Kidney capillary endothelial cell (primary cell): ENCODE measurements at regions not wholly inside any gene's neighbourhood (a gene's known extent, or its start where the extent isn't known, plus 50 kb on each side); places are given as distances from the start of the nearest gene placed in this dataset.

ENCODE experiments used
- DNase-seq: peaks from one replicate; pipeline ENCODE4 v3.0.0-alpha.2; 2018; ENCODE audit warnings: low spot score

DNA sequence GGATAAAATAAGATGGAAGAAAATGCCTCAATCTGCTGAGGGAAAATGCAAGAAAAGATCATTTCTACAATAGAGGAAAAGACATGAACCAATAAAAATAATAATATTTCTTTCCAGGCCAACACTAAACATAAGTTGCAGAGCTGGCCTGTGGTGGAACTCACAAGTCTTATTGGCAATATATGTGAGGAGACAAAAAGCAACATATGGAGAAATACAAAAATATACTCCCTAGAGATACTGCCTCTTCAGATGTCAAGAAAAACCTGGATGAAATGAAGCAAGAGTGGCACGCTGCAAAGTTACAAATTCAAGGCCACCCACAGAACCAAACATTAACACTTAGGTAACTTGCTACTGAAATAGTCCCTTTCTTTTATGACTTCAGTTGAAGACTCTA is 264.9 kb upstream of the FMN2 start:
- DNase-seq: no peak

DNA sequence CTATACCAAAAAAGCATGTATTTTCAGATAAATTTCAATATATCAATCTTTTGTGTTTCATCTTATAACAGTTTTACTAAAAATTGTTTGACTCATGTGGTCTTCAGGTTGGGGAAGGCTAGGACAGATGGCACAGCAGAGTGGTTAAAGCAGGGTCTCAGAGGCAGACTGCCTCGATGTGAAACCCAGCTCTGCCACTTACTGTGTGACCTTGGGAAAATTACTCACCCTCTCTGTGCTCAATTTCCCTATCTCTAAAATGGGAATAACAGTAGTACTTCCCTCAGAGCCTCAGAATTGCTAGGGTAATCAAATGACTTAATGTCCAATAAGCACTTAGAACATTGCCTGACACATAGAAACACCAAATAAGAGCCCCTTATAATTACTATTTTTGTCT is 262.1 kb upstream of the FMN2 start:
- no peak for DNase-seq

DNA sequence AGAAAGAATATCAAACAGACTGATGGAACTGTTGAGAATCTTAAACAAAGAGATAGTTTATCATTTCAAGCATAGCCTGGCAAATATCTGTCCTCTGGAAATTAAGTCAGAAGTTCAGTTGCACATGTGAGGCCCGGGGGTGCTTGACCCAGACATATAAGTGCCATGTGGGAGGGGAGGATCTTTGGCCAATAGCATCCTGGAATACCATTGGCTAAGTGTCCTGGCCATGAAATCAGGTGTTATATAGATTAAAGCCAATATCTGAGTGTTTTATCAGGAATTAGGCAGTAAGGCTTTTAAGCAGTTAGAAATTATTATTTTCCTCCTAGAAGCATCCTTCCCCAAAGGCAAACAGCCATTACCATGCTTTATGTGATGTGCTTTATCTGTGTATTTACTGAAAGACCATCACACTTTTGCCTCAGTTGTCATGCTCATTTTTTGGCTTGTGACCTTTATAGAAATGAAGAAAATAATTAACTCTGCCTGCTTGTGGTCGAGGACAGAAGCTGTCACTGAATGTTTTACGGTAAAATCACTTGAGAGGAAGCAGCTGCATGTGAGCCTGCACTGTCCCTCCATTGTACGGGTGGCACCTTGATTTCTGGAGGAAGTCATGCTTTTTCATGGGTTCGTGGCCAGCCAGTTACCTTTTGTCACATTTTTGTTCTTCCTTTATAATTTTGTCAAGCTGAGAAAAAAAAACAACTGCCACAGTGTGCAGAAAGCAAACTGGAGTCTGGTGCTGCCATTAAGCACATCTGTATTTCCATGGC is 259.9 kb upstream of the FMN2 start:
- DNase-seq: no peak

DNA sequence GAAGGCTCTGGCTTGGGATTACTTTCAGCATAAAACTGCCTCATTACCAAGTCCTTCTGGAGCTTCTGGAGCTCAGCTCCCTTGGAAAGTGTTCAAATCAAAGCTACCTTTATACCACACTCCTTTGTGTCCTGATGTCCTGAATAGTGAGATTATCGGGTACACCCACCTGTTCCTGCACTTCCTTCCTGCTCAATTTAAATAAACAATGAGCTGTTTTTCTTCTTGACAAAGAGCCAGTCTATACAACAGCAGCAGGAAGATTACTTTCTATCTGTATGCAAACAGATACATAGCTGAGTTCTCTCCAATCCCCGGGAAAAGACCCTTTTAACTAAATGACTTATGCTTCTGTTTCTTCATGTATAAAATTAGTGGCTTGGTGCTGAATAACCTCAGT is 258.0 kb upstream of the FMN2 start:
- DNase-seq: peak; percentile 25

DNA sequence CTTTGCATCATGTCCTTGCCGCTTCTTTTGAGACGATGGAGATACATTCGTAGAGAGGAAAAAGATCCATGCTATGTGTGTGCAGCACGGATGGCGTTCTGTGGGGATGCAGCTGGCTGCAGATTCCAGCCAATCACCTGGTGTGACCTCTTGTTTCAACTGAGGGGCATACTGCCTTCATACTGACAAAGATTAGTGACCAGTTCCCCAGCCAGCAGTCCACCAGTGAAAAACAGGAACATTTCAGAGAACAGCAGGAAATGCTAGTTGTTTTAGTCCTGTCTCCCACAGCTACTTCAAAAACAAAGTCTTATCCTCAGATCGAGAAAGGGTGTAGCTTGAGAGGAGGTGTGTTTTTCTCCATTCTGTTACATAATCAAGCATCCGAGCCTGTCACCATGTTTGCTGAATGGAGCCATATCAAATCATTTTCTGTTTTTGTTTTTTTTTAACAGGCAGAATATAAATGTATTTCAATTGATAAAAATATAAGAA is 255.7 kb upstream of the FMN2 start:
- no peak for DNase-seq

DNA sequence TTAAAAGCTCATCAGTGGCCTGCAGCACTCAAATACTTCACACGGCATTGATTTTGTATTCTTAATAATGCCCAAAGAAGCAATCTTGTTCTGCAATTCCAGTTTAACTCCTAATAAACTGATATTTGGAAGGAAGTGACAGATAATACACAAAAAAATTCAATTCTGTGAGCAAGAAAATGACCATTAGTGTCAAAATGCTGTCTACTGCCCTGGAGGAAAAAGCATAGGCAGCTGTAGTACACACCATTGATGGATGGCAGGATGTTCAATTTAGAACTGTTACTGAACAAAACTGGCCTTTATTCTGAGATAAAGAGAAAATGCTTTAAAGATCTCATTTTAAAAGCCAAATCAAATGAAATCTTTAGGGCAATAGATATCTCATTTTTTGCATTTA is 251.3 kb upstream of the FMN2 start:
- DNase-seq: no peak

DNA sequence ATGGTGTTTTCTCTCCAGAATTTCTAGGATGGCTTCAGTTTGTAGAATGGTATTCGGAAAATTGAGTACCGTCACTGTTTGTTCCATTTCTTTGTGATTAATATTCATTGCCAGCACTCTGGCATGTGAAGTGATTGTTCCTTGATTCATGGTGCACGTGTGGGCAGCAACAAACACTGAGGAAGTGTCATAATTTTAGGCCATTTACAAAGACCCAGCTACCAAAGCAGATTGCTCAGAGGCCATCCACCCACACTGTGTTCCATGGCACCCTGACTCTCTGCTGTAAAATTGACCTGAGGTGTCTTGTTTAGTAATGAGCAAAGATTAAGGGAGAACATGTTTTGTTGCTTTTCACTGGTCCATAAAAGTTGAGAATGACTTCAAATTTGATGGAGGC is 250.9 kb upstream of the FMN2 start:
- no peak for DNase-seq

DNA sequence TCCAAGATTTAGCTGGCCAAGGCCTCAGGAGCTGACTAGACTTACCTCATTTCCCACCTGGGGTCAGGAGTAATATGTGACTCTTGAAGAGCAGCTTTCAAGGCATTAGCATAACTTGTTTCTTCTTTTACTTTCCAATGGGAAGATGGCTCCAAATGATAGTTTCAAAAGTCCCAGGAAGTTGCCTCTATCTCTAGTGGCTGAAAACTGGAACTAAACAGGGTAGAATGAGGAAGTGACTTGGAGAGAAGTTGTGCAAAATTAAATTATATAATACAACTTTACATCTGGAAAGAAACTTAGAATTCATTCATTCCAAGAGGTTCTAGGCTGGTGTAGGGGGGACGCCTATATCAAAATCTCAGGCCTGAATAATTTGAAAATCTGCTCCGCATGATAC is 250.1 kb upstream of the FMN2 start:
- no peak for DNase-seq

DNA sequence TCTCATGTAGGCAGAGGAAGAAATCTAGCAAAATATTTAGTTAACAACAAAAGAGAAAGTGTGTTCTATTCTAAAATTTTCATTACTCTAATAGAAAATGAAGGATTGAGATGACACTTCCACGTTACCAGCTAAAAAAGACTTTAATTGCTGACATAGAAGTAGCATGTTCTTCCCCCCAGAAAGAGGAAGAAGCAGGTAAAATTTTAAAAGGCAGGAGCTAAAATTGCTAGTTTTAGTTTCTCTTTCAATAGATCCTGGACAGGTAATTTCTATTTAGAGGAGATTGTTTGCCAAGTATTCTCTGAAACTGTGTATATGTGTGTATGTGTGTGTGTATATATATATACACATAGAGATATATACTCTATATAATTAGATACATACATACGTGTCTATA is 248.1 kb upstream of the FMN2 start:
- no peak for DNase-seq

DNA sequence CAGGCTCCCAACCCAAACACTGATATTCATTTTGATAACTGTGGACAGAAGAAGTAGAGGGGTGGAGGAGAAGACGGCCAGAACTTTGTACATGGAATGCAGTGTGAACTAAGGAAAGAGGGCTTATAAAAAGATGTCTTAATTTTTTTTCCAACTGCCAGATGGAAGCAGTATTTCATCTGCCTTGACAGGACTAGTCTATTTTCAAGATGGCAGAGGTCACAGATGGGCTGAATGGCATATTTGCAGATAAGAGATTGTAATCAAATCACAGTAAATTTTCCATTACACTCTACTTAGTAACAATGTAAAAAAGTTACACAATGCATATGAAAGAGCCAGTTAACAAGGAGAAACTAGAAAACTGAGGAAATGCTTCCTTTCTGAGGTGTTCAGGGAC is 246.8 kb upstream of the FMN2 start:
- DNase-seq: no peak

DNA sequence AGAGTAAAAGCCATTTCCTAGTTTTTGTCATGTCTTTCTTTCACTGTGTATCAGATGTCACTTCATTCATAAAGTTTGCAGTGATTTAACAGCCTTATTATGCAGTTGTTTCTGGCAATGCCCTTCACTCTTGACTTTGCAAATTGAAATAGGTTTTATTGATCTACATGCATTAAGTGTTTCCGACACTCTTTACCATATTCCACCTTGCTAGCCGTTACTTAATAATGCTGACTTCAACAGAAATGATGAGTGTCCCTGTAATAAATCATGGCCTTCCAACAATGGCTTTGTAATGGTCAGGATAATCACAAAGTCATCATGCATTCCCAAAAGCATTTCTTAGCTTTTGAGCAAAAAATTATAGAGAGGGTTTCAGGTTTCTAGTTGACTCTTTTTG is 236.8 kb upstream of the FMN2 start:
- no peak for DNase-seq

DNA sequence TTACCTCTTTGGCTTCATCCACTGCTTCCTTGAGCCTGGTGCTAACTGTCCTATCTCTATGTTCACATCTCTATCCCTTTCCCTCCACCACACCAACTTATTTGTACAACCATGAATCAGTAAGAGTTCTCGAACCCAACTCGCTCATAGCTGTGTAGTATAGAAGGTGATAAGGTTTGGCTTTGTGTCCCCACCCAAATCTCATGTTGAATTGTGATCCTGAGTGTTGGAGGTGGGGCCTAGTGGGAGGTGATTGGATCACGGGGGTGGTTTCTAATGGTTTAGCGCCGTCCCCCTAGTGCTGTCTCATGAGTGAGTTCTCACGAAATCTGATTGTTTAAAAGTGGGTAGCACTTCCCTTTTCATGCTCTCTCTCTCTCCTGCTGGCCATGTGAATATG is 235.6 kb upstream of the FMN2 start:
- DNase-seq: no peak

DNA sequence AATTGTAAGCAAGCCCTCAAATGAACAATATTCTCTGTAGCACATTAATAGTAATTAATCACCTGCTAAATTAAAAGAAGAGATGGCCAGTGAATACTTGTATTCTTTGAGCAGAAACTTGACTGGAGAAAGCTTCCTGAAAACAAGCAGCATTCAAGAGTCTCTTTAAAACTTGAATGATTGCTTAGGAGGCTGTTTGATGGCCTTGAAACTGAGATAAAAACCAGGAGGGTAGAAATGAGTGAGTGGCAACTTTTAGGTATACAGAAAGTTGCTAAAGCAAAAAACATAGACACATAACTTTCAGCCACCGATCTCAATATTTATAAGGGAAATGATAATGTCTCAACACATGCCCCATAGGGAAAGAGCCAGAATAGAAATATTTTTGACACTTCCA is 234.8 kb upstream of the FMN2 start:
- DNase-seq: no peak

DNA sequence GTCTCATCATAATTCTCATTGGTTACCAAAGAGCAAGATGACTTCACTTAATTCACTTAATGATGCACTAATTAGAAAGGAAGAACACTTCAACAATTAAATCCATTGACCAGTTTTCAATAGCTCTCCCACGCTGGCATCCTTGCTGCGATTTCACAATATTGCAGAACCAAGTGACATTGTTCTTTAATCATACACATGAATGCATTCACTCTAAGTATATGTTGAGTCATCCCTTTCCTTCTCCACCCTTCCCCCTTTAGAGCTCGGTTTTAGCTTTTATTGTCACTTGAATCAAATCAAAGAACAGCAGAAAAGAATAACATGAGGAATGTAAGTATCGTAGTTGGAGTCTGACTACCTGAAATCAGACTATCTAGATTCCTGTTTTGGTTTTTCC is 233.6 kb upstream of the FMN2 start:
- DNase-seq: peak; percentile 58

DNA sequence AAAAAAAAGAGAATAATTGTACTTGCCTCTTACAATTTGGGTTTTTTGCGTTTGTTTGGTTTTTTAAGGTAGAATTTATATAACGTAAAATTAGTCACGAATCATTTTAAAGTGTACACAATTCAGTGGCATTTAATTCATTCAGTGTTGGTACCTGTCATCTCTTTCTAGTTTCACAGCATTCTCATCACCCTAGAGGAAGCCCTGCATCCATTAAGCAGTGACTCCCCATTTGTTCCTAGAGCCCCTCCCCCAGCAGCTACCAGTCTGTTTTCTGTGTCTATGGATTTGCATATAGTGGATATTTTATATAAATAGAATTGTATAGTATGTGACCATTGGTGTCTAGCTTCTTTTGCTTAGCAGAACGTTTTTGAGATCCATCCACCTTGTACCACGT is 233.2 kb upstream of the FMN2 start:
- DNase-seq: no peak

DNA sequence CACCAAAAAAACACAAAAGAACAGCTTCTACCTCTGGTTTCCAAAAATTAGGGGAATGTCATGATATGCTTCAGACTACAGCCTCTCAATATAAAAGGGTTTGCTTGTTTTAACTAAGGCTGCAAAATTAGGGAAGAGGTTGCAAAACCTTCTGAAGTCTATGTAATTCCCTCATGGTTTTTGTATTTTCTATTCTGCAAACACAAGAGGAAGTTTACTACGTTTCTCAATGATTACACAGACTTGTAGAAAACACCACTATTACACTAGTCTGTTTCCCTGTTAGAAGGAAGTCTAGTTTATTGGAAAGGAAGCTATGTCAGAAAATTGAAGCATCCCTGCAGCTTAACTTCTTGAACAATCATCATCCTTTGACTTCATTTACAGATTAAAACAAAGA is 229.7 kb upstream of the FMN2 start:
- DNase-seq: no peak

DNA sequence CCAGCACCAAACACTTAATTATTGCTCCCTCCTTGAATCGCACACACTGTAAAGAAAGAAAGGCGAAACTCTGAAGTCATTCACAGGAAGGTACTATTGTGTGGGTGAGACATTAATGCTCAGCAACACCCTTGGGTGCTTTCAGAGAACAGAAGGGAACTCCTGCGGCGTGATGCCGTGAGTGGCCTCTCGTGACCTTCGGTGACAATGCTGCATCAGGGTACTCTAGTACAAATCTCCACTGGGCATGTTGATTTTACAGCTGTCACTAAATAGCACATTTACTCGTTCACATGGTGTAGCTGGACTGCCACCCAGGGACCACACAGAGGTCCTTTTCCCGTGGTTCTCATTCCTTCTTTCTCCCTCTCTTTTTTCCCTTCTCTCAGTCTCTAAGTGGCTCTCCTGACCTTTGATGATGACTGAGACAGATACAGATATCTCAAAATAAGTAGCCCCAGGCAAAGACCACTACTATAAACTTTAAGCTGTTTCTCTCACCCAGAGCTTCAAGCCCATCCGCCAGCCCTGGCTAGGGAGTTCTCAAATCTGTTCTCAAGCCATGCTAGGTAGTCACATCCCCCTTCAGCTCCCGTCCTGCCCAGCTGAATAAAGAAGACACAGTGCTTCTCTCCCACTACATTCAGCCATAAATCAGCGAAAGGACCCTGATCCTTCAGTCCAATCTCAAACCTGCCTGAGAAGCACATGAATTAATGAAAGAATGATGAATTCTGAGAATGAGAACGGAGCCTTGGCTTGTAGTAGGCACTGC is 223.4 kb upstream of the FMN2 start:
- no peak for DNase-seq

DNA sequence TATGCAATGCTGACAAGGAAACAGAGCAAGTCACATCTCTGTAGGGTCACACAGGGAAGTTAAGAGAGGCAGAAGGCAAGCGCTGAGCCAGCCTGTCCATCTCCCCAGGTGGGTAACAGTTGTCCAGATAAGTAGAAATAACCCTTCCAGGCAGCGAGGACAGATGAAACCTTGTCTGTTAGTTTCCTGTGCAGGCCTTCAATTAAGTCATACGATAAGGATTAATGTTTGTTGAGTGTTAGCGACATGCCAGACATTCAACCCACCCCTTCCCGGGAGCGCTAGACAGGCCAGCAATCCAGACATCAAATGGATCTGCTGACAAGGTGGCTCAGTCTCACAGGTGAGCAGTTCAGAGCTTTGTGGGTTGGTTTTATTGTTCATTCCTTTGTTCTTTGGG is 221.5 kb upstream of the FMN2 start:
- DNase-seq: no peak

DNA sequence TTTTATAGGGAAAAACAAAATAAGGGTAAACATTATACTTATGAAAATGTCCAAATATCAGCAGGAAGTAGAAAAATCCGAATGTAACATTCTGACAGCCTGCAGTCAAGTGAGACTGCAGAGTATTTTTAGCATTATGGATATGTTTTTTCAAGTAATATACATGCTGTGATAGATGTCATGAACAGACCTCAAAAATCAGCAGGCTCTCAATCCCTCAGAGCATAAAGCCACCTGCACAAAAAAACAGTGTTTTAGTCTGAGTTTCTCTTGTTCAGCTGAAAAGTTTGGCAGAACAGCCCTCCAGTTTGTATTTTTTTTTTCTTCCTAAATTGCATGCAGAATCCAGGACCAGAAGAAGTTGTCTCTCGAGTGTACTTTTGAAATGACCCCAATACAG is 219.1 kb upstream of the FMN2 start:
- no peak for DNase-seq

DNA sequence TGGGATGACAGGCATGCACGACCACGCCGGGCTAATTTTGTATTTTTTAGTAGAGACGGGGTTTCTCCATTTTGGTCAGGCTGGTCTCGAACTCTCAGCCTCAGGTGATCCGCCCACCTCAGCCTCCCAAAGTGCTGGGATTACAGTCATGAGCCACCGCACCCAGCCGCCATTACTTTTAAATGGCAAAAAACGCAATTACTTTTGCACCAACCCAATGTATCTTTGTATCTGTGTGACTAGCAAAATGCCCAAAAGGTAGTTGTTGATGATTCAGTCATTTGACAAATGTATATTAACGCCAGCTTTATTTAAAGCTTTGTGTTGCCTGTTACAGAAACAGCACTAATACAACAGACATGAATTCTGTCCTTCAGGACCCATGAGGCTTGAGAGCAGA is 216.9 kb upstream of the FMN2 start:
- DNase-seq: no peak

DNA sequence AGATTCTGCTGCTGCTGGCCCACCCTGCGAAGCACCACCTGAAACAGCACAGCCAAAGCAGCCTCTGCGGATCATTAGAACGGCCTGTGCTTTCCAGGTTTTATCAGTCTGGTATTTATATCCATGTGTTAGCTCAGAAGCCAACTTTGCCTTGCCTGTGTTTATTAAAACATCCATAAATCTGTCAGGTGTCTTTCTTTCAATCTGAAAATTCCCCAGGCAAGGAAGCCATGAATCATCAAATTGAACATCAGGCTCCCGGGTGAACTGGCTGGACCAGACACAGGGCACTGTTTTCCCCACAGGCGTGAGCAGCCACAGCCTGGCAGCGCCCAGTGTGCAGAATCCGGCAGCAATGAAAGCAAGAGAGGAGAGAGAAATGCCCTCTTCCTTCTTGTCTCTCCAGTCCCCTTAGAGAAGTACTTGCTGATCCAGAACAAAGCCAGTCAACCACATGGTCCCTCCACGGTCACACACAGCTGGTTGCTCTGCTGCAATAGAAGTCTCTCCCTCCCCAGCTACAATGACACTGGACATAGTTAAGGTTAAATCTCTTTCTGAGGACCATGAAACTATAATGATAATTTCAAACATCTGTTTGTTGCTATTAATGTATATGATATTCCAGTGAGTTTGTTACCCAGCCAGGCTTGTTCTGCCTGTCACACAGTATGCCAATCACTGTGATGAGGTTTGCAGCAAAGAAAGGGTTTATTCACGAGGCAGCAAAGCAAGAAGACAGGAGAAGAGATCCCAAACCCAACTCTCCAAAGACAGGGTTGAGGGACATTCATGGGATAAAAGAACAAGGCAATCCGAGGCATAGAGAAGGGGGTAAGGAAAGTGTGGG is 212.1 kb upstream of the FMN2 start:
- no peak for DNase-seq

DNA sequence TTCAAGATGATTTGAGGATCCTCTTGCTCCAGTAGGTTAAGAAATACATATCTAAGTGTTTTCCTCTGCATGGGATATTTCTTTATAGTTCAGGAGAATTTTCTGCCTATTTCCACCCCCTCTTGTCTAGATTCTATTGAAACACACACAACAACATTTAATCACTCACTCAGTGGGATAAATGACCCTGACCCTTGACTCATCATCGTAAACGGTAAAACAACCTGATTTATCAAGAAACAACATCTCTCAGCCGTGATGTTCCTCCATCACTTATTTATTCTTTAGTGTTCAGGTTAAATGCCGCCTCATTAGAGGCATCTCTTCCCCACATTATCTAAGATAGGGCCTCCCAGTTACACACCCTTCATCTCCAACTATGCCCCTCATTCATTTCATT is 208.7 kb upstream of the FMN2 start:
- no peak for DNase-seq

DNA sequence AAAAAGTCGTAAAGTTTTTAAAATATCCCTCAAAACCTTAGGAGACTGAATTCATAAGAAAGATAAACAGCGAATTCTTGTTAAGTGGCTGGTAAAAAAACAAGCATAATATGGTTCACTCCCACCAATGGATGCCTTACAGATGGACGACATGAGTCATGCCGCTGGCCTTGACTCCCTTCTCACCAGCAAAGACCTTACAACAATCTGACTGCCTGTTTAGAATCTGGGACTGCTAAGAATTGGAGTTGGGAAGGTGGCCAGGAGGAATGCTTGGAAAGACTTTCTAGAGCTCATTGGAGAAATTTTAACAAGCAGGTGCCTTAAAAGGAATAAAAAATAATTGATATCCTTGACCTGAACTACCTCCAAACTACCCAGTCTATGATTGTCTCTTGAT is 206.9 kb upstream of the FMN2 start:
- DNase-seq: no peak
